Parathyroid adenoma (tissue), 2 donors: ENCODE measurements at regions not wholly inside any gene's neighbourhood (a gene's known extent, or its start where the extent isn't known, plus 50 kb on each side); places are given as distances from the start of the nearest gene placed in this dataset.

Experiments used
- H2AFZ ChIP-seq: fragments of 300-600 bp; sonication (generic); one replicate; pipeline ENCODE4 v1.7.0; 2017; ENCODE audit warnings: antibody characterized with exemption, mild to moderate bottlenecking
- H3K27ac ChIP-seq: fragments of 300-600 bp; sonication (generic); one replicate; pipeline ENCODE4 v1.7.0; 2017
- H3K27me3 ChIP-seq: fragments of 300-600 bp; sonication (generic); one replicate; pipeline ENCODE4 v1.7.0; 2017; ENCODE audit warnings: low read length; ENCODE audit not compliant: control insufficient read depth, insufficient read depth
- H3K36me3 ChIP-seq: fragments of 300-600 bp; sonication (generic); one replicate; pipeline ENCODE4 v1.7.0; 2017; ENCODE audit warnings: low read length; ENCODE audit not compliant: control insufficient read depth, insufficient read depth
- H3K4me1 ChIP-seq: fragments of 300-600 bp; sonication (generic); one replicate; pipeline ENCODE4 v1.7.0; 2017; ENCODE audit warnings: control low read depth
- H3K4me2 ChIP-seq: fragments of 300-600 bp; sonication (generic); one replicate; pipeline ENCODE4 v1.7.0; 2017; ENCODE audit warnings: low read length
- H3K4me3 ChIP-seq: fragments of 300-600 bp; sonication (generic); one replicate; pipeline ENCODE4 v1.7.0; 2017; ENCODE audit warnings: low read depth, low read length
- H3K79me2 ChIP-seq: fragments of 300-600 bp; sonication (generic); one replicate; pipeline ENCODE4 v1.7.0; 2017; ENCODE audit warnings: control low read depth
- H3K9ac ChIP-seq: fragments of 300-600 bp; sonication (generic); one replicate; pipeline ENCODE4 v1.7.0; 2017; ENCODE audit warnings: mild to moderate bottlenecking
- H3K9me3 ChIP-seq: fragments of 300-600 bp; sonication (generic); one replicate; pipeline ENCODE4 v1.7.0; 2017; ENCODE audit warnings: low read length; ENCODE audit not compliant: control insufficient read depth
- TF ChIP-seq, protein P1 (sequence below): fragments of 300-600 bp; sonication (generic); IDR thresholded peaks from one replicate; pipeline ENCODE4 v1.7.0; 2017; ENCODE audit warnings: antibody characterized with exemption, mild to moderate bottlenecking
- donor health status: primary hyperparathyroidism.

DNA sequence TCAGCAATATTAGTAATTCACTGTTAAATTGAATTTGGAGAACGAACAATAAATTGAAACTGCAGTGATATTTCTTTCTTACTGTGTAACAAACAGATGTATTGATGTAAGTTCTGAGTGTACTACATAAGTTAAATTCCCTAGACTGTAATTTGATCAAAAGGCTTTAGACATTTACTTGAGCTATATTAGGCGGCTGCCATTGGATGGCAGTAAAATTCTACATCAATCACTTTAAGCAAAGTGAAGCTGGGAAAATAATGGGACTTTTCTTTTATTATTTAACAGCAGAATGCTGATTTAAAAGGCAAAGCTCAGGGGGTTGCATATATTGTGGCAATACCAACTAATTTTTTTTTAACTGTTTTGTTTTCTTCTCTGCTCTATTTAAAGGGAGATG lies 212.6 kb upstream of the PLSCR5 start:
- H3K4me3 ChIP-seq = no peak overlapping the region
- H3K4me1 ChIP-seq = no peaks in the 10 kb centered on the region
- H3K9ac ChIP-seq = no peak overlapping the region
- H3K4me2 ChIP-seq = no peak overlapping the region
- H3K79me2 ChIP-seq = no peaks in the 10 kb centered on the region
- no peaks in the 10 kb centered on the region for H3K27me3 ChIP-seq
- H3K36me3 ChIP-seq = no peaks in the 10 kb centered on the region
- H2AFZ ChIP-seq = no peak overlapping the region
- TF ChIP-seq, protein P1, sequence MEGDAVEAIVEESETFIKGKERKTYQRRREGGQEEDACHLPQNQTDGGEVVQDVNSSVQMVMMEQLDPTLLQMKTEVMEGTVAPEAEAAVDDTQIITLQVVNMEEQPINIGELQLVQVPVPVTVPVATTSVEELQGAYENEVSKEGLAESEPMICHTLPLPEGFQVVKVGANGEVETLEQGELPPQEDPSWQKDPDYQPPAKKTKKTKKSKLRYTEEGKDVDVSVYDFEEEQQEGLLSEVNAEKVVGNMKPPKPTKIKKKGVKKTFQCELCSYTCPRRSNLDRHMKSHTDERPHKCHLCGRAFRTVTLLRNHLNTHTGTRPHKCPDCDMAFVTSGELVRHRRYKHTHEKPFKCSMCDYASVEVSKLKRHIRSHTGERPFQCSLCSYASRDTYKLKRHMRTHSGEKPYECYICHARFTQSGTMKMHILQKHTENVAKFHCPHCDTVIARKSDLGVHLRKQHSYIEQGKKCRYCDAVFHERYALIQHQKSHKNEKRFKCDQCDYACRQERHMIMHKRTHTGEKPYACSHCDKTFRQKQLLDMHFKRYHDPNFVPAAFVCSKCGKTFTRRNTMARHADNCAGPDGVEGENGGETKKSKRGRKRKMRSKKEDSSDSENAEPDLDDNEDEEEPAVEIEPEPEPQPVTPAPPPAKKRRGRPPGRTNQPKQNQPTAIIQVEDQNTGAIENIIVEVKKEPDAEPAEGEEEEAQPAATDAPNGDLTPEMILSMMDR = no peak
- no peaks in the 10 kb centered on the region for H3K9me3 ChIP-seq
- no peak overlapping the region for H3K27ac ChIP-seq

DNA sequence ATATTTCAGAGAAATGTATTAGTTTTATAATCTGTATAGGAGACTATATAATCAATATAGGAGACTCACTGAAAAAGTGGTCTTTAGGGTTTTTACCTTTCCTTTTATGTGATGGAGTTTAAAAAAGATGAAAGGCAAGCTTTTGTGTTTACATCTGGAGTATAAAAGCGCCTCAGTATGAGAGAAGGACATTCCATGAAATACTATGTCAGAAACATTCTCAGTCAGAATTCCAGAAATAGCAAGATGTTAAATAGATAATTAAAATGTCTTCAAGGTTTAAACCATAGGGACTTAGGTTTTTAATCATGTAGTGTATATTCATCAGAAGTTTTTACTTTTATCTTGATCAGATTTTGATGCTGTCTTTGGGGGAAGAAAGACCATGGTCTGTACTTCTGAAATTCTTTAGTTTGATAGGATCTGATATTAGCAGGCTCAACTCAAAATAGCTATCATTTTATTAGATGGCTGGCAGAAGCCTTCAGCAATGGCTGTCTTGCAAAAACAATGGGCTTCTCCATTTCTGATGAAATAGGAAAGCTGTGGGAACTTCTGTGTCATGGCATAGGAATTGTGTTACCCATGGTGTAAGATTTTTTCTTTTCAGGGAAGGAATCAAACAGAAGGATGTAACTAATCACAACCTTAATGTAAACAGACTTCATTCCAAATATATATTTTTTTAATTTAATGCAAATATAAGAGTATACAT lies 209.6 kb upstream of the PLSCR5 start:
- TF ChIP-seq, protein P1 = no peak
- H3K36me3 ChIP-seq = no peaks in the 10 kb centered on the region

DNA sequence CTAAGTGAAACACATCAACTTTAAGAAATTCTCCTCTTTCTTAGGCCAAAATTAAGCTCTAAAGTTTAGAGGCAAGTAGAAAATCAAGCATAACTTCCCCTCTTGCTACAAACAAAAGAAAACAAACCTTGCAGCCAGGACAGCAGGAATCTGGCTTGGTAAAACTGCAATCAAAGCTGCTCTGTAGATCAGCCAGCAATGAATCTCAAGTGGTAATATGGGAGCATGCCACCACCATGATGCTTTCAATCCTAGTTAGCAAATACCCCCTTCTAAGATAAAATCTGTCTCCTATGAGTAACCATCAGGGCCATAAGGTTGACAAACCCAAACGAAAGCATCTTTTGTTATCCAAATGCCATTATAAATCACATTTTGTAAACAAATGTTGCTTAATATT lies 208.3 kb upstream of the PLSCR5 start:
- no peak overlapping the region for H3K9ac ChIP-seq
- no peak overlapping the region for H3K4me3 ChIP-seq
- no peak overlapping the region for H2AFZ ChIP-seq
- H3K4me2 ChIP-seq = no peak overlapping the region
- no peaks in the 10 kb centered on the region for H3K79me2 ChIP-seq
- no peaks in the 10 kb centered on the region for H3K9me3 ChIP-seq
- H3K27me3 ChIP-seq = no peaks in the 10 kb centered on the region
- H3K27ac ChIP-seq = no peak overlapping the region
- TF ChIP-seq, protein P1 = no peak
- H3K4me1 ChIP-seq = no peaks in the 10 kb centered on the region
- H3K36me3 ChIP-seq = no peaks in the 10 kb centered on the region

More for the DNA sequence above, 209.6 kb upstream of the PLSCR5 start:
- Histone ChIP-seq H3K9me3 (no peaks in the 10 kb centered on the region), H3K27me3 (no peaks in the 10 kb centered on the region), H3K27ac (no peak overlapping the region), H3K4me1 (no peaks in the 10 kb centered on the region), H3K79me2 (no peaks in the 10 kb centered on the region), H2AFZ (no peak overlapping the region), H3K4me2 (no peak overlapping the region), H3K9ac (no peak overlapping the region), H3K4me3 (no peak overlapping the region)

DNA sequence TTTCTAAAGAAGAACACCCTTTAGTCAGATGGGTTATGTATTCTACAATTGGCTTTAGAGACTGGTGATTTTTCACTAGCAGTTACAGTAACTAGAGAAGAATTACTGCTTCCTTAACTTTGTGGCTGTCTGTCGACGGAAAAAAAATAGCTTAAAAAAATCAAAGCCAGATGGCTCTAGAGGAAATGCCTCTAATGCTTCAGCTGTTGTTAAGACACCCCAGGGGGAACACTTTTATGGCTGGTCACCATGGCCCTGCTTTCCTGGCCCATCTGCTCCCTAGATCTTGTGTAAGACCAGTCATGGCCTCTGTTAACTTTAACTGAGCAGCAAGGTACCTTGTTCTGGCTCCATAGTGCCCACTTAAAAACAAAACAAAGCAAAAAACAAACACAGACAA lies 198.6 kb upstream of the PLSCR5 start:
- Histone ChIP-seq H3K4me2 (no peak overlapping the region), H3K4me1 (no peaks in the 10 kb centered on the region), H3K79me2 (no peaks in the 10 kb centered on the region), H3K36me3 (no peaks in the 10 kb centered on the region), H3K9me3 (no peaks in the 10 kb centered on the region), H3K9ac (no peak overlapping the region), H3K4me3 (no peak overlapping the region), H3K27me3 (no peaks in the 10 kb centered on the region), H3K27ac (no peak overlapping the region), H2AFZ (no peak overlapping the region)
- TF ChIP-seq, protein P1 = no peak

DNA sequence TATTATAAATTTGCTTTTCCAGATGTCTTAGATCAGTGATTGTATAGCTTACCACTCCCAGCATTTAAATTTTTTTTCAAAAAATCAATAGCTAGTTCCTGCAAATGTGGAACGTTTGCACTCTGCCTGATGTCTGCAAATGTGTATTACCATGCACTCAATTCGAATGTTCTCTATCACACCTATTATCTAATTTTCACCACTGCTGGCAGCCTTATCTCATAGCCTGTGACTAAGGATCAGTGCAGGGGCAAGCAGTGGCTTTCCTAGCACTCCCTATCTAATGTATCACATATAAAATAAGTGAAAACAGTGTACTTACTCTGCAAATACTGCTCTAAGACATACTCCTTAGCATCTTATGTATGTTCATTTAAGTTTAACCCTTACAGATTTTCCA lies 196.3 kb upstream of the PLSCR5 start:
- H3K36me3 ChIP-seq = no peaks in the 10 kb centered on the region
- no peaks in the 10 kb centered on the region for H3K27me3 ChIP-seq
- H3K4me1 ChIP-seq = no peaks in the 10 kb centered on the region
- no peaks in the 10 kb centered on the region for H3K9me3 ChIP-seq
- H2AFZ ChIP-seq = no peak overlapping the region
- no peak overlapping the region for H3K9ac ChIP-seq
- no peaks in the 10 kb centered on the region for H3K79me2 ChIP-seq
- no peak overlapping the region for H3K4me2 ChIP-seq
- no peak overlapping the region for H3K27ac ChIP-seq
- TF ChIP-seq, protein P1 = no peak
- H3K4me3 ChIP-seq = no peak overlapping the region
